ENCODE measurements at regions not wholly inside any gene's neighbourhood (a gene's known extent, or its start where the extent isn't known, plus 50 kb on each side); places are given as distances from the start of the nearest gene placed in this dataset.

DNA sequence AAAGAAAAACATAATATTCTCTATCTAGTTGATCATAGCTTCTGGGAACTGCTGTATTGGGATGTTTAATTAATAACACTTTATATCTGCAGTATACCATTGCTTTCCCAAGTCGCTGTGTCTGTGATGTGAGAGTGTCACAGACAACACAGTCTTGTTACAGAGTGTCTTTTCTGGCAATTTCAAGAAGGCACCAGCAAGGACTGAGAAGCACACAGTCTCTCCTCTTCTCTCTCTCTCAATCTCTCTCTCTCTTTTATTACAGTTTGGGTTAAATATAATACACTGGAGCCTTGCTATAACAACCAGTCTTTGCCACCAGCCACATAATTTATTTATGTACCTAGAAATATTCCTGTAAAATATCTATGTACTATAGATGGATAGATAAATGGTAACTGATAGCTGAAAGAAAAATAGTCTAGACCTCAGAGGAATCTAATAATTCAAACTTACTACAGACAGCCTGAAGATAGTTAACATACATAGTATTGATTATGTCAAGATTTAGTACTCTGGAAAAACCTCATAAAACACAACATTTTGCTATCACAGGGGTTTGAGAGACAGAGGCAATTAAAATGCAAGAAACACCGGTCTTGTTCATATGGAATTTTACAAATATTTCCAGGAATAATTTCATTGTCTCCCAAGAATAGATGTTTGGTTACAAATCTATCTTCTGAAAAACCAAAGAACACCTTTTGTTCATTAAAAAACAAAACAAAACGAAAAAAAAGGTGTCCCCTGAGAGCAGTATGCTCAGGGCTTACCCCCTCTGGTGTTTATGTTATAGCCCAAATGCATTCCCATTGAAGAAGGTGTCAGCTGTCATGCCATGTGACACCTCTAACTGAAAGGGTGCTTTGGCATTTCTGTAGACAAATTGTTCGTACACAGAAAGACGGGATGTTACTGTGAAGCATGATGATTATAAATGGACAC, 507.8 kb downstream of the TBC1D4 start:
- DNase-seq (ENCODE audit: low read depth) = no peak
- TF ChIP-seq, protein P1, sequence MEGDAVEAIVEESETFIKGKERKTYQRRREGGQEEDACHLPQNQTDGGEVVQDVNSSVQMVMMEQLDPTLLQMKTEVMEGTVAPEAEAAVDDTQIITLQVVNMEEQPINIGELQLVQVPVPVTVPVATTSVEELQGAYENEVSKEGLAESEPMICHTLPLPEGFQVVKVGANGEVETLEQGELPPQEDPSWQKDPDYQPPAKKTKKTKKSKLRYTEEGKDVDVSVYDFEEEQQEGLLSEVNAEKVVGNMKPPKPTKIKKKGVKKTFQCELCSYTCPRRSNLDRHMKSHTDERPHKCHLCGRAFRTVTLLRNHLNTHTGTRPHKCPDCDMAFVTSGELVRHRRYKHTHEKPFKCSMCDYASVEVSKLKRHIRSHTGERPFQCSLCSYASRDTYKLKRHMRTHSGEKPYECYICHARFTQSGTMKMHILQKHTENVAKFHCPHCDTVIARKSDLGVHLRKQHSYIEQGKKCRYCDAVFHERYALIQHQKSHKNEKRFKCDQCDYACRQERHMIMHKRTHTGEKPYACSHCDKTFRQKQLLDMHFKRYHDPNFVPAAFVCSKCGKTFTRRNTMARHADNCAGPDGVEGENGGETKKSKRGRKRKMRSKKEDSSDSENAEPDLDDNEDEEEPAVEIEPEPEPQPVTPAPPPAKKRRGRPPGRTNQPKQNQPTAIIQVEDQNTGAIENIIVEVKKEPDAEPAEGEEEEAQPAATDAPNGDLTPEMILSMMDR (conservative IDR thresholded peaks at IDR 0.05; ENCODE audit: control insufficient read depth, insufficient read depth, low read depth, low read length) = no peak
- no peak overlapping the region for H3K4me3 ChIP-seq (ENCODE audit: control insufficient read depth, low read depth, low read length)

- no peak overlapping the region for H3K4me3 ChIP-seq (ENCODE audit: control insufficient read depth, low read depth, low read length)
- TF ChIP-seq, protein P1 (conservative IDR thresholded peaks at IDR 0.05; ENCODE audit: control insufficient read depth, insufficient read depth, low read depth, low read length) = no peak
- DNase-seq (ENCODE audit: low read depth) = no peak
These were observed 512.5 kb downstream of the TBC1D4 start for GRCh38 chr13:74969419-74969818.

DNA sequence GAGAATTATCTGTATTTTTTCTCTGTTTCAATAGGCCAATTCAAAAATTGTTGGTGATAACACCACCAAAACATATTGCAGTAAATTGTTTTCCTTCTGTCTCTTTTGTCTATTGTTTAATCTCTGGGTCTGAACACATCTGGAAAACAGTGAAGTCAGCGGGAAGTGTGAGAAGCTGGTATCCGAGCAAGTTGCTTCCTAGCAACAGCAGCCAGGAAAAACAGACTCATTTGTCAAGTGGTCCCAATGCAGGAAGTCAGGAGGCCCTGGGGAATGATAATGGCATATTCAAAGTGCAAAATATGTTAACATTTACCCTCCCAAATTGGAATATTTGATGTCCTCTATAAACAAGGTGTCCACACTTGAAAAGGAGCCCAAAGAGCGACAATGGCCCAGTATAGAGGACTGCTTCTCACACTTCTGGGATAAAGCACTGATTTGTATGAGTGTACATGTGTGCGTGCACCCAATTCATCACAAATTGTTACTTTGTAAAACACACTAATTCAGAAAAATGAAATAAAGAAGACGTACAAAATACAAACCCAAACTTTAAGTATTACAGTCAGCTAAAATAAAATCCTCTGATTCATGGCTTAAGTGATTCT, 515.0 kb downstream of the TBC1D4 start:
- no peak overlapping the region for H3K4me3 ChIP-seq (ENCODE audit: control insufficient read depth, low read depth, low read length)
- peak; percentile 12 for DNase-seq (ENCODE audit: low read depth)
- TF ChIP-seq, protein P1 (conservative IDR thresholded peaks at IDR 0.05; ENCODE audit: control insufficient read depth, insufficient read depth, low read depth, low read length) = no peak

GRCh38 chr13:74966275-74966674, 515.7 kb downstream of the TBC1D4 start:
- H3K4me3 ChIP-seq (ENCODE audit: control insufficient read depth, low read depth, low read length) = no peak overlapping the region
- no peak for DNase-seq (ENCODE audit: low read depth)
- TF ChIP-seq, protein P1 (conservative IDR thresholded peaks at IDR 0.05; ENCODE audit: control insufficient read depth, insufficient read depth, low read depth, low read length) = no peak

DNA sequence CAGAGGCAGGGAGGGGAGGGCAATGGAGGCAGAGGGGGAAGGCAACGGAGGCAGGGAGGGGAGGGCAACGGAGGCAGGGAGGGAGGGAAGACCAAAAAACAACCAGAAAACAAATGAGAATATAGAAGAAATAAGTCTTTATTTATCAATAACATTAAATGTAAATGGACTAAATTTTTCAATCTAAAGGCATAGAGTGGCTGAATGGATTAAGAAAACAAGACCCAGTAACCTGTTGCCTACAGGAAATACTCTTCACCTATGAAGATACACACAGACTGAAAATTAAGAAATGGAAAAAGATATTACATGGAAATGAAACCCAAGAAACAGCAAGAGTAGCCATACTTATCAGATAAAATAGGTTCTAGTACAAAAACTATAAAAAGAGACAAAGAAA, 536.3 kb downstream of the TBC1D4 start:
- TF ChIP-seq, protein P1 (conservative IDR thresholded peaks at IDR 0.05; ENCODE audit: control insufficient read depth, insufficient read depth, low read depth, low read length) = no peak
- DNase-seq (ENCODE audit: low read depth) = no peak

GRCh38 chr13:74931698-74932433, 550.1 kb downstream of the TBC1D4 start:
- TF ChIP-seq, protein P1 (conservative IDR thresholded peaks at IDR 0.05; ENCODE audit: control insufficient read depth, insufficient read depth, low read depth, low read length) = no peak
- no peak overlapping the region for H3K4me3 ChIP-seq (ENCODE audit: control insufficient read depth, low read depth, low read length)
- DNase-seq (ENCODE audit: low read depth) = peak; percentile 12

More for the DNA sequence above, 536.3 kb downstream of the TBC1D4 start:
- no peak overlapping the region for H3K4me3 ChIP-seq (ENCODE audit: control insufficient read depth, low read depth, low read length)
